GM19468 (cell line): ENCODE measurements at regions not wholly inside any gene's neighbourhood (a gene's known extent, or its start where the extent isn't known, plus 50 kb on each side); places are given as distances from the start of the nearest gene placed in this dataset.
A peak's percentile ranks its signal among the peaks of the same experiment; 100 is the strongest.
"Not testable (repeated sequence)": the region's sequence is repeated elsewhere in the genome, so short reads cannot be mapped to it uniquely, and the experiment has no call there.

Experiments
- ATAC-seq: cut with Tn5 transposase; IDR thresholded peaks from one replicate; pipeline ENCODE4 v1.9.1; 2021; ENCODE audit warnings: mild to moderate bottlenecking, moderate library complexity, moderate number of reproducible peaks; ENCODE audit not compliant: unreplicated experiment; ENCODE audit errors: extremely low read depth

- no peak for ATAC-seq
Measured at GRCh38 chr1:191693797-191694196, 464.5 kb upstream of the RGS18 start.

DNA sequence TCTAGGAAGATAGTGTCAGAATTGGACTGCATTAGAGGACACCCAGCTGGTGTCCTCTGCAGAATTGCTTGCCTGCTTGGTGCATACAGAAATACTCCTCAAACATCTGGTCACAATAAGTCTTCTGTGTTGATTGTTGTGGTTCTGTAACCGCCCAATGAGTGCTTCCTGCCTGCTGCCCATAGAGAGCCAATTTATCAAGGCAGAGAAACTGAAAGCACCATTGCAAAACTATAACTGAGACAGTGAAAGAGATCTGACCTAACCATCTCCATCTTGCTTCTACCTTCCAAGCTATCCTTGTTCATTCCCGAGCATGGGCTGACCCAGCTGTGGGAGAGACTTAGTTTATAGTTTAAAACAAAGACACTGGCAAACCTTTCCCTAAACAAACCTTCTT, 462.4 kb upstream of the RGS18 start:
- peak; percentile 74 for ATAC-seq

DNA sequence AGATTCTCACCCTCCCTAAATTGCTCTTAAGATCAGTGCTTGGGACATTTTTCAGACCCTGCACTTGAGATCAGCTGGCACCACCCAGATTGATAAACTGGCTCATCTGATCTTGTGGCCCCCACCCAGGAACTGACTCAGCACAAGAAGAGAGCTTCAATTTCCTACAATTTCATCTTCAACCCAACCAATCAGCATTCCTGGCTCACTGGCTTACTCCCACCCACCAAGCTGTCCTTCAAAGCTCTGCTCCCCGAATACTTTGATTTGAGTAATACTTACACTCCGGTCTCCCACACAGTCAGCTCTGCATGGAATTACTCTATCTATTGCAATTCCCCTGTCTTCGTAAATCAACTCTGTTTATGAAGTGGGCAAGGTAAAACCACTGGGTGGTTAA, 461.9 kb upstream of the RGS18 start:
- no peak for ATAC-seq

DNA sequence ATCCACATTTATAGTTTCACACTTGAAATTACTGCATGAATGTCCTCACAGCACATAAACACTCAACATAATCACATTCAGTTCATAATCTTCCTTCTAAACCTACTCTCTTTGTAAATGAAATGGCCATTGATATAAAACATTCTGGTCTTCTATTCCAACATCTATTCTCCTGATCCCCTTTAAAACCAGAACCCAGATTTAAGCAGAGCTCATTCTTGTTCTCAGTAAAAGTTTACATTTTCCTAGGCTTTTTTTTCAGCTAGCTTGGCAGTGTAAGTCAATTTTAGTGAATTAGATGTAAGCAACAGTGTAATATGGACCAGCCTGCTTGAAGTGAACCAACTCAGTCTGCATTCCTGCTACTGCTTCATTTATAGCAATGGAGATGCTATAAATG, 460.7 kb upstream of the RGS18 start:
- no peak for ATAC-seq

DNA sequence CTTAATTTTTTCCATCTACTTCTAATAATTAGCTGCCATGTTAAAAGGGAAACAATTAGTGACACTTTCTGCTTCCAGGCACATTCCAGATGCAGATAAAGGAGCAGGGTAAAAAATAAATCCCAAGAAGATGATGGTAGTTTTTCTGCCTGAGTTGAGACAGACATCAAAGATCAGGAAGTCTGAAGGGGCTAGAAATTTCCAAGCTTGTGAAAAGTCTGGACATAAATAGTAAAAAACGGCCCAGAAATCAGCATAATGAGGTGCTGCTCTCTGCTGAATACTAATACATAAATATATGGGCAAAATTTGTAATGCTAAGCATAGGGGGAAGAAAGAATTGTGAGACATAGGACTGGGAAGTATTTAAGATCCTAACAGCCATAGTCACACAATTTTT, 460.0 kb upstream of the RGS18 start:
- no peak for ATAC-seq

GRCh38 chr1:191699343-191699742, 458.9 kb upstream of the RGS18 start:
- ATAC-seq, result no peak

- ATAC-seq, result no peak
Measured at GRCh38 chr1:191700922-191701321, 457.3 kb upstream of the RGS18 start.

DNA sequence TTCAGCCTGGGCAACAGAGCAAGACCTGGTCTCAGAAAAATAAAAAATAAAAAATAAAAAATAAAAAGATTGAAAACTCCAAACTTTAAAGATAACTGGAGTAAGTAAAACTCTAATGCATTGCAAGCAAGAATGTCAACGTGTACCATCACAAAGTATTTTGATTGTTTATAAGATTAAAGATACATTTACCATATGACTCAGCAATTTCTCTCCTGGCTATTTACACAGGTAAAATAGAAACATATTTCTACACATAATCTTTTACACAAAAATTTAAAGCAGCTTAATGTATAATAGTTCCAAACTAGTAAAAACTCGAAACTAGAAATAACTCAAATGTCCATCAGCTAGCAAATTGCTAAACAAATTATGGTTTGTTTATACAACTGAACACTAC, 456.1 kb upstream of the RGS18 start:
- no peak for ATAC-seq

DNA sequence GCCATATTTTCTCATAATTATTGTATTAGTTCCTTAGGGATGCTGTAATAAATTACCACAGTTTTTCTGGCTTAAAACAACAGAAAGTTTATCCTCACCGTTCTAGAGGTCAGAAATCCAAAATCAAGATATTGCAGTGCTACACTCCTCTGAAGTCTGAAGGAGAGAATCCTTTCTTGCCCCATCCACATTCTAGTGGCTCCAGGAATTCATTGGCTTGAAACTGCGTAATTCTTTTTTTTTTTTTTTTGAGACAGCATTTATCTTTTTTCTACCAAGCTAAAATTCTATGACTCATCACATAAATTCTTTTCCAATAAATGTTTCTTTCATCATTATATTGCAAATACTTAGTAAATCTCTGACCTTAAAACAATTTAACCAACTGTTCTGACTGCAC, 451.0 kb upstream of the RGS18 start:
- no peak for ATAC-seq

- ATAC-seq, result no peak
Measured at GRCh38 chr1:191709215-191709614, 449.0 kb upstream of the RGS18 start.

DNA sequence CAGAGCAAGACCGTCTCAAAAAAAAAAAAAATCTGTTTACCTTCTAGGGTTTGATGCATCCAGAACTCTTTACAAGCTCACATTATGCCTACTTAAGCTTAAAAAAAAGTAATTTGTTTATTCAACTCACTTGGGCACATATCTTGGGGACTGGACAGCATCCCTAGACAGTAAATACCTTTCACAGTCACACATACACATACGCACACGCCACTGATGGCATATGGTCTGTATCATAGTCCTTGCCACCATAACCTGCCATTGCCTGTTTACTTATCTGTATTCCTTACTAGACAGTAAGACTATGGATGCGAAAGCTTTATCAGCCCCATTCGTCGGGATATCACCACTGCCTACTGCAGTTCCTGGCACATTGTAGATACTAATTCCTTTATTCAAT, 446.3 kb upstream of the RGS18 start:
- ATAC-seq, result no peak

- no peak for ATAC-seq
Measured at GRCh38 chr1:191714845-191715244, 443.4 kb upstream of the RGS18 start.

DNA sequence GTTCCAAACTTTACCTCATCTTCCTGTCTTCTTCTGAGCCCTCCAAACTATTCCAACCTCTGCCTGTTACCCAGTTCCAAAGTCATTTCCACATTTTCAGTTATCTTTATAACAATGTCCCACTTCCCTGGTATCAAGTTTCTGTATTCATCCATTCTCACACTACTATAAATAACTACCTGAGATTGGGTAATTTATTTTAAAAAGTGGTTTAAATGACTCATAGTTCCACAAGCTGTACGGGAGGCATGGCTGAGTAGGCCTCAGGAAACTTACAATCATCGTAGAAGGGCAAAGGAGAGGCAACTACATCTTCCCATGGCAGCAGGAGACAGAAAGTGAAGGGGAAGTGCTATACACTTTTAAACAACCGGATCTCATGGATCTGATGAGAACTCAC, 428.5 kb upstream of the RGS18 start:
- ATAC-seq, result no peak

- not testable (repeated sequence) for ATAC-seq
Measured at GRCh38 chr1:191731608-191732302, 426.5 kb upstream of the RGS18 start.

DNA sequence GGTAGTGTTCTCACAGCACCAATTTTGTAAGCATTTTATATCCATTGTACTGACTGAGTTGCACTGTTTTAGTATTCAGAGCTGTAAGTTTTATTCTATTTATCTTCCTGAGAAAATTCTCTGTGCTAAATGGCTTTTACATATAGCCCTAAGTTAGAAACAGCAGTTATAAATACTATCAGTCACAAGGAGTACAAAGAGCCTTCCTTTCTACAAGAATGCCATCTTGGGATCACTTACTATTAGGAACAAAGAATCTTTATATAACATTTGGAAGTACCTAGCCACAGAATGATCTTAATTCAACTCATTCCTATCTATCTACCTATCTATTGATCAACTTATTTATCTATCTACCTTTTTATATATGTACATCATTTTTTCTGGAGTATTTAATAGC, 423.9 kb upstream of the RGS18 start:
- ATAC-seq, result no peak

DNA sequence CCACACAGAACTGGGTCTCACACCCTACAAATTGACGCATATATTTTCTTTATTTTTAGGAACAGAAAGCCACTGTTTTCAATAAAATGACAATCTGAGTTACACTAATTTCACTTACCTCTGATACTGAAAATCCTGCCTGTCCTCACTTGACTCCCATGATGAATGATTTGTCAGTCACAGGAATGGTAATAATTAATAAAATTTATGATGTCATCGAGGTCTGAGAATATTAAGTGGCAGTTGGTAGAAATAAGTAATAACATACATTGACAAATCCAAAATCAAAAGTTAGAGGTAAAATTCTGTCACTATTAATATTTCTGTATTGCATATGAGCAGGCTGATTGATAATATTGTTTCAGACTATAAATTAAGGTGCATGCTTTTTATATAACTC, 418.7 kb upstream of the RGS18 start:
- ATAC-seq, result no peak

- no peak for ATAC-seq
Measured at GRCh38 chr1:191752342-191752741, 405.9 kb upstream of the RGS18 start.

DNA sequence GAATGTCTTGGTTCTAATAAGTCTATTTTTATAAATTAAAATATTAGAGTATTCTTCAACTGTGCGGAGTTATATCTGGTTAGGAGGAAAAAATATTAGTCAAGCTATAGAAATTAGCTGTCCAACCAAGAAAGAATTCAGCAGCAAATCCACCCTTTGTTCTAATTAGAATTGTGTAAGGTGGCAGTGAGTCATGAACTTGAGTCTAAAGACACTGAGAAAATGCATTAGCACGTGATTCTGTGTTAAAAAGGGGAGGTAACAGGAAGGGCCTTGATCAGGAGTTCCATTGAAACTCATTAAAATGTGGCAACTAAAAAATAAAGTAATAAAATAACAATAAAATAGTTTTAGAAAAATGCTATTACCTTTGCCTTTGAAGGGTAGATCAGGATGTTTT, 398.2 kb upstream of the RGS18 start:
- no peak for ATAC-seq

DNA sequence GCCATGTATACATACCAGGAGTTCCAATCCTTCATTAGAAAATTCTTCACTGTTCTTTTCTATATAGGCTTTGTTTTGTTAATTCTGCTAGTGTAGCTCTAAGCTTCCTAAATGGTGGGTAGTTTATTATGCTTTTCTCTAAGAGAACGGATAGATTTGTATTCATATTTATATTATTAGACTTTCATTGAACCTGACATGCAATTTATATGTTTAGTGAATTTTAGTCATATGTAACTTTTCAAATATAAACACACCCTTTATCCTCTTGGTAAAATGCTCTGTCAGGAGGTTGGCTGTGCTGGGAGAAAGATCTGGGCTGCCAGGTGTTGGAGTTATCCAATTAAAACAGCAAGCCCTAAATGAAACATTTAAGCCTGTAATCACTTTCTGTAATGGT, 369.7 kb upstream of the RGS18 start:
- no peak for ATAC-seq

GRCh38 chr1:191798178-191798577, 360.1 kb upstream of the RGS18 start:
- no peak for ATAC-seq

- no peak for ATAC-seq
Measured at GRCh38 chr1:191804311-191804710, 354.0 kb upstream of the RGS18 start.

DNA sequence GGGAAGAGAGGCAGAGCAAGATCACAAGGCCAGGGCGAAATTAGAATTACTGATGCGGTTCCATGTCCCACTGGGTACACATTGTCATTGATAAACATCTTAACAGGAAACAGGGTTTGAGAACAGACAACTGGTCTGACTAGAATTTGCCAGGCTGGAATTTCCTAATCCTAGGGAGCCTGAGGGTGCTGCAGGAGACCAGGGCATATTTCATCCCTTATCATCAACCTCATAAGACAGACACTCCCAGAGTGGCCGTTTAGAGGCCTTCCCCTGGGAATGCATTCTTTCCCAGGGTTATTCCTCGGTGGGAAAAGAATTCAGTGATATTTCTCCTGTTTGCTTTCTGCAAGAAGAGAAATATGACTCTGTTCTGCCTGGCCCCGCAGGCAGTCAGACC, 344.7 kb upstream of the RGS18 start:
- ATAC-seq, result not testable (repeated sequence)

DNA sequence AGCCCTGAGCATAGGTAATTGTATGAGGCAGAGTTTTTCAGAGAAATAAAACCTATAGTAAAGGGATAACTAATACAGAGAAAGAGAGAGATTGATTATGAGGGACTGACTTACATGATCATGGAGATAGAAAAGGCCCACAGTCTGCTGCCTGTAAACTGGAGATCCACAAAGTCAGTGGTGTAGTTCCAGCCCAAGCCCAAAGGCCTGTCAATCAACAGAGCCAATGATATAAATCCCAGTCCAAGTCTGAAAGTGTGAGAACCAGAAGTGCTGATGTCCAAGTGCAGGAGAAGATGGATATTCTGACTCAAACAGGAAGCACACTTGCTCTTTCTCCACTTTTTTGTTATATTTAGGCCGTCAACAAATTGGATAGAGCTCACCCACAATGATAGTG, 340.1 kb upstream of the RGS18 start:
- no peak for ATAC-seq
